GM23248 (cell line): ENCODE measurements at regions not wholly inside any gene's neighbourhood (a gene's known extent, or its start where the extent isn't known, plus 50 kb on each side); places are given as distances from the start of the nearest gene placed in this dataset.

Source experiments
- DNase-seq: peaks from one replicate; pipeline ENCODE4 v3.0.0-alpha.2; 2015
- H2AFZ ChIP-seq: fragments of 200-600 bp; sonication (generic); 2 replicates; pipeline ENCODE4 v1.6.1; 2016; ENCODE audit warnings: antibody characterized with exemption
- H3F3A ChIP-seq: fragments of 200-600 bp; sonication (generic); 2 replicates; pipeline ENCODE4 v1.6.1; 2016; ENCODE audit warnings: mild to moderate bottlenecking, antibody characterized with exemption, mixed run types; ENCODE audit not compliant: insufficient read depth
- H3K27ac ChIP-seq: fragments of 200-600 bp; sonication (generic); 2 replicates; pipeline ENCODE4 v1.5.1; 2016; ENCODE audit warnings: mild to moderate bottlenecking
- H3K27me3 ChIP-seq: fragments of 200-600 bp; sonication (generic); replicated peaks from 2 replicates; pipeline ENCODE4 v1.6.1; 2016; ENCODE audit warnings: mild to moderate bottlenecking; ENCODE audit not compliant: insufficient read depth
- H3K36me3 ChIP-seq: fragments of 200-600 bp; sonication (generic); 2 replicates; pipeline ENCODE4 v1.6.1; 2016; ENCODE audit warnings: low read depth, mild to moderate bottlenecking
- H3K4me1 ChIP-seq: fragments of 200-600 bp; sonication (generic); 2 replicates; pipeline ENCODE4 v1.6.1; 2016; ENCODE audit warnings: mild to moderate bottlenecking; ENCODE audit not compliant: insufficient read depth
- H3K4me2 ChIP-seq: fragments of 200-600 bp; sonication (generic); one replicate; pipeline ENCODE4 v1.6.1; 2016; ENCODE audit warnings: mild to moderate bottlenecking; ENCODE audit not compliant: unreplicated experiment
- H3K4me3 ChIP-seq: fragments of 200-600 bp; sonication (generic); 2 replicates; pipeline ENCODE4 v1.5.1; 2016; ENCODE audit warnings: mild to moderate bottlenecking
- H3K79me2 ChIP-seq: fragments of 200-600 bp; sonication (generic); 2 replicates; pipeline ENCODE4 v1.6.1; 2016; ENCODE audit warnings: mild to moderate bottlenecking; ENCODE audit not compliant: insufficient read depth
- H3K9ac ChIP-seq: fragments of 200-600 bp; sonication (generic); 2 replicates; pipeline ENCODE4 v1.6.1; 2016; ENCODE audit warnings: mild to moderate bottlenecking
- H3K9me2 ChIP-seq: fragments of 200-600 bp; sonication (generic); 2 replicates; pipeline ENCODE4 v1.6.1; 2016; ENCODE audit warnings: mixed run types, mild to moderate bottlenecking, moderate library complexity; ENCODE audit not compliant: insufficient read depth
- H3K9me3 ChIP-seq: fragments of 200-600 bp; sonication (generic); one replicate; pipeline ENCODE4 v1.6.1; 2017; ENCODE audit warnings: low read depth
- H4K20me1 ChIP-seq: fragments of 200-600 bp; sonication (generic); 2 replicates; pipeline ENCODE4 v1.6.0; 2016; ENCODE audit not compliant: insufficient read depth
- EZH2 ChIP-seq: fragments of 200-600 bp; sonication (generic); IDR thresholded peaks from 2 replicates; pipeline ENCODE4 v1.6.1; 2018; ENCODE audit warnings: antibody characterized with exemption, mild to moderate bottlenecking; ENCODE audit not compliant: insufficient read depth, poor library complexity, severe bottlenecking
- EZH2phosphoT487 ChIP-seq: fragments of 200-600 bp; sonication (generic); IDR thresholded peaks from 2 replicates; pipeline ENCODE4 v1.6.1; 2018; ENCODE audit warnings: antibody characterized with exemption, moderate library complexity, mild to moderate bottlenecking, low read depth; ENCODE audit not compliant: insufficient read depth
- WGBS, 2 experiments: methylation state at CpG; one replicate each; pipeline ENCODE4 v1.1.6; 2015 to 2017; ENCODE audit warnings: low lambda C conversion rate in 2 of 2, low coverage in 1 of 2; ENCODE audit errors: missing lambda C conversion rate in 2 of 2; 5-methylcytosine and 5-hydroxymethylcytosine counted together
- in situ Hi-C: fragments of 300-500 bp; cut with MboI; formaldehyde crosslinking; loops from 2 replicates; pipeline ENCODE4 v1.15.0; 2020

GRCh38 chr3:94665922-94666321 is 603.1 kb downstream of the NSUN3 start:
- no peaks in the 10 kb centered on the region for H3K9me3 ChIP-seq
- H4K20me1 ChIP-seq = no peaks in the 10 kb centered on the region
- H3K9ac ChIP-seq = no peak overlapping the region
- H3K9me2 ChIP-seq = no peaks in the 10 kb centered on the region
- no peak overlapping the region for H3K4me3 ChIP-seq
- H3K79me2 ChIP-seq = no peaks in the 10 kb centered on the region
- no peak overlapping the region for H3K4me2 ChIP-seq
- H3K4me1 ChIP-seq = no peaks in the 10 kb centered on the region
- in situ Hi-C loops = no loop called here
- no peak for TF ChIP-seq EZH2phosphoT487
- no peak for TF ChIP-seq EZH2
- no peak overlapping the region for H2AFZ ChIP-seq
- H3K27ac ChIP-seq = no peak overlapping the region
- no peaks in the 10 kb centered on the region for H3F3A ChIP-seq
- H3K36me3 ChIP-seq = no peaks in the 10 kb centered on the region
- DNase-seq = no peak
- H3K27me3 ChIP-seq = no peaks in the 10 kb centered on the region

DNA sequence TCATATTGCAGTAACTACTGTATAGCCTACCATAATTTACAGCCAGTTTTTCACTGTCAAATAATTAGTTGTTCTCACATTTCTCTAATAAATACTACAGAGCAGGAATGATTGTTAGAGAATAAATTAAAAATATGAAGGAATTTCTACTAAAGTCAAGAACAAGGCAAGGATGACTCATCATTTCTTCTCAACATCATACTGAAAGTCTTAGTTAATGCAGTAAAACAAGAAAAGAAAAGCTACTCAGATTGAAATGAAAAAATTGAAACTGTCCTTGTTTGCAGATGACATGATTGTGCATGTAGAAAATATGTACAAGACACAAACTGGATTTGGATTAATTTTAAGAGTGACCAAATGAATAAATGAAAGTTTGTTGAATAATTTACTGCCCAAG is 608.2 kb downstream of the NSUN3 start:
- H3K36me3 ChIP-seq = no peaks in the 10 kb centered on the region
- H3K27me3 ChIP-seq = no peaks in the 10 kb centered on the region
- no peaks in the 10 kb centered on the region for H3K9me3 ChIP-seq
- no peak overlapping the region for H3K9ac ChIP-seq
- no peaks in the 10 kb centered on the region for H3F3A ChIP-seq
- in situ Hi-C loops = no loop called here
- no peaks in the 10 kb centered on the region for H3K9me2 ChIP-seq
- H3K4me1 ChIP-seq = no peaks in the 10 kb centered on the region
- no peak overlapping the region for H2AFZ ChIP-seq
- no peak for DNase-seq
- no peak overlapping the region for H3K27ac ChIP-seq
- no peaks in the 10 kb centered on the region for H3K79me2 ChIP-seq
- no peak overlapping the region for H3K4me2 ChIP-seq
- no peak overlapping the region for H3K4me3 ChIP-seq
- H4K20me1 ChIP-seq = no peaks in the 10 kb centered on the region
- TF ChIP-seq EZH2 (no peak), EZH2phosphoT487 (no peak)

DNA sequence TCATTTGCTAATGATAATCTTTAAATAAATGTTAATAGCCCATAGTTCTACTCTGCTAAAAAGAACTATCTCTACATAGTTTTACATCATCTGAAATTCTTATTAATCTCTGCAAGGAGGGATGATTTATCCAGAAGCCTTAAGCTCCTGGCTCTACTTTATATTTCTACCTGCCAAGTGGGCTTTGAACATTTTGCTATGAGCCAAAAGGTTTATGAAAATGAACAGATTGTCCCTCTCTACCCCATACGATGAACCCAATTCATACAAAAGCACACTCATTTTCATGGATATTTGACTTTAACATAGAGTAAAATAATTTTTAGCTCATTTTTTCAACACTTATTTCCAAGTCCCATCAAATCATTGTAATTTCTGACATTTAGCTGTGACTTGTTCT is 611.0 kb downstream of the NSUN3 start:
- H3K36me3 ChIP-seq = no peaks in the 10 kb centered on the region
- H3K9me3 ChIP-seq = no peaks in the 10 kb centered on the region
- H3K9me2 ChIP-seq = no peaks in the 10 kb centered on the region
- H3K4me3 ChIP-seq = no peak overlapping the region
- H3K27ac ChIP-seq = no peak overlapping the region
- H3K27me3 ChIP-seq = no peaks in the 10 kb centered on the region
- H3K9ac ChIP-seq = no peak overlapping the region
- WGBS, 2 experiments = 5 to 6% methylated on average over 1 of the region's 1 CpG
- in situ Hi-C loops = no loop called here
- no peaks in the 10 kb centered on the region for H3K79me2 ChIP-seq
- DNase-seq = no peak
- H4K20me1 ChIP-seq = no peaks in the 10 kb centered on the region
- no peak for TF ChIP-seq EZH2phosphoT487
- no peak for TF ChIP-seq EZH2
- no peak overlapping the region for H2AFZ ChIP-seq
- H3K4me1 ChIP-seq = no peaks in the 10 kb centered on the region
- H3K4me2 ChIP-seq = no peak overlapping the region
- no peaks in the 10 kb centered on the region for H3F3A ChIP-seq

DNA sequence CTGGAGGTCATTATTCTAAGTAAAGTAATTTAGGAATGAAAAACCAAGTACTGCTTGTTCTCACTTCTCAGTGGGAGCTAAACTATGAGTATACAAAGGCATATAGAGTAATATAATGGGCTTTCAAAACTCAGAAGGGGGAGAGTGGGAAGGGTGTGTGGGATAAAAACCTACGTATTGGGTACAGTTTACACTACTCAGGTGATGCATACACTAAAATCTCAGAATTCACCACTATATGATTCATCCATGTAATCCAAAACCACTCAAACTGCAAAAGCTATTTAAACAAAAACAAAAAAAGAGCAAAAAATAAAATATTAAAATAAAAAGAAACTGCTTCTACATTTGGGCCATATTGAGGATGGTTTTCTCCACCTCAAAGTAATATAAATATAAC is 623.3 kb downstream of the NSUN3 start:
- H3K9ac ChIP-seq = no peak overlapping the region
- H4K20me1 ChIP-seq = no peaks in the 10 kb centered on the region
- no peaks in the 10 kb centered on the region for H3K79me2 ChIP-seq
- no peak overlapping the region for H3K4me3 ChIP-seq
- DNase-seq = no peak
- H2AFZ ChIP-seq = no peak overlapping the region
- H3F3A ChIP-seq = no peaks in the 10 kb centered on the region
- no peaks in the 10 kb centered on the region for H3K9me3 ChIP-seq
- 14 to 17% methylated on average over 1 of the region's 1 CpG for WGBS, 2 experiments
- in situ Hi-C loops = no loop called here
- no peak overlapping the region for H3K4me2 ChIP-seq
- H3K36me3 ChIP-seq = no peaks in the 10 kb centered on the region
- H3K9me2 ChIP-seq = no peaks in the 10 kb centered on the region
- H3K4me1 ChIP-seq = no peaks in the 10 kb centered on the region
- H3K27me3 ChIP-seq = no peaks in the 10 kb centered on the region
- TF ChIP-seq EZH2phosphoT487 (no peak), EZH2 (no peak)
- H3K27ac ChIP-seq = no peak overlapping the region

- Histone ChIP-seq H3K4me2 (no peak overlapping the region), H3K79me2 (no peaks in the 10 kb centered on the region), H3K27me3 (no peaks in the 10 kb centered on the region), H3K9me2 (no peaks in the 10 kb centered on the region; the same call in 1 of the 2 replicates), H3K4me1 (no peaks in the 10 kb centered on the region), H3K4me3 (no peak overlapping the region), H3K9me3 (no peaks in the 10 kb centered on the region), H3K36me3 (no peaks in the 10 kb centered on the region), H3K27ac (no peak overlapping the region), H3K9ac (no peak overlapping the region), H4K20me1 (no peaks in the 10 kb centered on the region), H2AFZ (no peak overlapping the region), H3F3A (no peaks in the 10 kb centered on the region)
- no peak for TF ChIP-seq EZH2phosphoT487
- no peak for TF ChIP-seq EZH2
- WGBS, 2 experiments = 20 to 26% methylated on average over 5 of the region's 5 CpGs
- DNase-seq = no peak
- in situ Hi-C loops = no loop called here
Observed at GRCh38 chr3:94693997-94694640, 631.3 kb downstream of the NSUN3 start.
